H9 (cell line): ENCODE measurements at regions not wholly inside any gene's neighbourhood (a gene's known extent, or its start where the extent isn't known, plus 50 kb on each side); places are given as distances from the start of the nearest gene placed in this dataset.

ENCODE experiments used
- DNase-seq: peaks from one replicate; pipeline ENCODE4 v3.0.0-alpha.2; 2017
- H2AFZ ChIP-seq: one replicate; pipeline ENCODE4 v1.6.1; 2013; ENCODE audit warnings: mild to moderate bottlenecking, low read length, control low read depth, moderate library complexity
- H2AK5ac ChIP-seq: 2 replicates; pipeline ENCODE4 v1.6.1; 2013; ENCODE audit warnings: low read length, control low read depth, mixed read lengths; ENCODE audit not compliant: insufficient read length
- H2BK120ac ChIP-seq: one replicate; pipeline ENCODE4 v1.6.1; 2013; ENCODE audit warnings: low read depth, mild to moderate bottlenecking, low read length, control low read depth, inconsistent platforms; ENCODE audit not compliant: poor library complexity, severe bottlenecking
- H2BK12ac ChIP-seq: 2 replicates; pipeline ENCODE4 v1.6.1; 2013; ENCODE audit warnings: low read length, control low read depth, mixed read lengths, low read depth; ENCODE audit not compliant: insufficient read length
- H2BK15ac ChIP-seq: 2 replicates; pipeline ENCODE4 v1.6.1; 2013; ENCODE audit warnings: low read depth, low read length, control low read depth
- H2BK20ac ChIP-seq: one replicate; pipeline ENCODE4 v1.6.1; 2013; ENCODE audit warnings: low read depth, mild to moderate bottlenecking, low read length, control low read depth, inconsistent platforms; ENCODE audit not compliant: poor library complexity, severe bottlenecking
- H2BK5ac ChIP-seq: 2 replicates; pipeline ENCODE4 v1.6.1; 2013; ENCODE audit warnings: low read length, control low read depth, mixed read lengths; ENCODE audit not compliant: insufficient read length
- H3K14ac ChIP-seq: 2 replicates; pipeline ENCODE4 v1.6.1; 2013; ENCODE audit warnings: low read length, control low read depth; ENCODE audit not compliant: insufficient read depth
- H3K18ac ChIP-seq: 2 replicates; pipeline ENCODE4 v1.6.1; 2013; ENCODE audit warnings: low read depth, mild to moderate bottlenecking, mixed read lengths, low read length, control low read depth; ENCODE audit not compliant: insufficient read length
- H3K23ac ChIP-seq: 2 replicates; pipeline ENCODE4 v1.6.1; 2013; ENCODE audit warnings: low read length, control low read depth, mixed read lengths, low read depth; ENCODE audit not compliant: insufficient read length
- H3K23me2 ChIP-seq: 2 replicates; pipeline ENCODE4 v1.6.1; 2013; ENCODE audit warnings: low read depth, mild to moderate bottlenecking, mixed read lengths, low read length, control low read depth; ENCODE audit not compliant: insufficient read length, poor library complexity, severe bottlenecking
- H3K27ac ChIP-seq: 2 replicates; pipeline ENCODE4 v1.5.1; 2013; ENCODE audit warnings: low read length, control low read depth, mixed read lengths, low read depth; ENCODE audit not compliant: insufficient read length
- H3K27me3 ChIP-seq: 2 replicates; pipeline ENCODE4 v1.6.1; 2013; ENCODE audit warnings: low read length, control low read depth, inconsistent platforms; ENCODE audit not compliant: insufficient read depth
- H3K4ac ChIP-seq: 2 replicates; pipeline ENCODE4 v1.6.1; 2013; ENCODE audit warnings: low read depth, mild to moderate bottlenecking, control low read depth, inconsistent platforms, low read length, moderate library complexity
- H3K4me1 ChIP-seq: 2 replicates; pipeline ENCODE4 v1.6.1; 2013; ENCODE audit warnings: low read length, control low read depth, inconsistent platforms; ENCODE audit not compliant: insufficient read depth
- H3K4me2 ChIP-seq: 2 replicates; pipeline ENCODE4 v1.6.1; 2013; ENCODE audit warnings: low read length, control low read depth, mixed read lengths; ENCODE audit not compliant: insufficient read length, insufficient read depth
- H3K56ac ChIP-seq: 2 replicates; pipeline ENCODE4 v1.6.1; 2013; ENCODE audit warnings: low read depth, mild to moderate bottlenecking, mixed read lengths, low read length, control low read depth; ENCODE audit not compliant: insufficient read length
- H3K79me1 ChIP-seq: 2 replicates; pipeline ENCODE4 v1.6.1; 2013; ENCODE audit warnings: low read depth, mild to moderate bottlenecking, moderate library complexity, low read length, control low read depth, inconsistent platforms; ENCODE audit not compliant: insufficient read depth, poor library complexity, severe bottlenecking
- H3K79me2 ChIP-seq: 2 replicates; pipeline ENCODE4 v1.6.1; 2013; ENCODE audit warnings: low read length, control low read depth, inconsistent platforms; ENCODE audit not compliant: insufficient read depth
- H3K9ac ChIP-seq: 2 replicates; pipeline ENCODE4 v1.6.1; 2013; ENCODE audit warnings: low read length, control low read depth, mixed read lengths; ENCODE audit not compliant: insufficient read length; ENCODE audit errors: extremely low read depth
- H3K9me3 ChIP-seq: one replicate; pipeline ENCODE4 v1.6.1; 2013; ENCODE audit warnings: low read depth, low read length, inconsistent platforms; ENCODE audit not compliant: control insufficient read depth
- H3T11ph ChIP-seq: one replicate; pipeline ENCODE4 v1.6.1; 2013; ENCODE audit warnings: mild to moderate bottlenecking, low read length, control low read depth, inconsistent platforms
- H4K20me1 ChIP-seq: one replicate; pipeline ENCODE4 v1.6.1; 2013; ENCODE audit not compliant: control insufficient read depth, insufficient read length, insufficient read depth
- H4K5ac ChIP-seq: 2 replicates; pipeline ENCODE4 v1.6.1; 2013; ENCODE audit warnings: low read depth, mild to moderate bottlenecking, mixed read lengths, low read length, control low read depth; ENCODE audit not compliant: insufficient read length
- H4K8ac ChIP-seq: replicated peaks from 2 replicates; pipeline ENCODE4 v1.6.1; 2013; ENCODE audit warnings: low read length, control low read depth, mixed read lengths, low read depth; ENCODE audit not compliant: insufficient read length
- H4K91ac ChIP-seq: 2 replicates; pipeline ENCODE4 v1.6.1; 2013; ENCODE audit warnings: low read depth, mild to moderate bottlenecking, moderate library complexity, mixed read lengths, low read length, control low read depth; ENCODE audit not compliant: insufficient read length
- H3K27ac Mint-ChIP-seq, 3 experiments: 2 replicates in 2 of 3; 3 replicates in 1 of 3; pipeline ENCODE4 v1.8.0; 2020 to 2021; ENCODE audit warnings: mixed read lengths in 3 of 3, mild to moderate bottlenecking in 1 of 3, moderate library complexity in 1 of 3
- H3K27me3 Mint-ChIP-seq: 2 replicates; pipeline ENCODE4 v1.8.0; 2021; ENCODE audit warnings: low read depth, mild to moderate bottlenecking, moderate library complexity, mixed read lengths
- H3K36me3 Mint-ChIP-seq, 3 experiments: 2 replicates in 2 of 3; 3 replicates in 1 of 3; pipeline ENCODE4 v1.8.0; 2020 to 2021; ENCODE audit warnings: low read depth in 3 of 3, mixed read lengths in 3 of 3; ENCODE audit not compliant: insufficient read depth in 1 of 3
- H3K4me1 Mint-ChIP-seq, 2 experiments: 2 replicates each; pipeline ENCODE4 v1.8.0; 2020; ENCODE audit warnings: mixed read lengths in 2 of 2
- H3K4me3 Mint-ChIP-seq, 2 experiments: 2 replicates in 1 of 2; 3 replicates in 1 of 2; pipeline ENCODE4 v1.8.0; 2020 to 2021; ENCODE audit warnings: mild to moderate bottlenecking in 2 of 2, mixed read lengths in 2 of 2, moderate library complexity in 1 of 2
- H3K9me3 Mint-ChIP-seq, 2 experiments: 2 replicates in 1 of 2; 3 replicates in 1 of 2; pipeline ENCODE4 v1.8.0; 2020; ENCODE audit warnings: mild to moderate bottlenecking in 2 of 2, mixed read lengths in 2 of 2, moderate library complexity in 1 of 2
- WGBS: extraction: QIAGEN DNeasy Blood & Tissue Kit; methylation state at CpG from one replicate; pipeline ENCODE4 v1.1.7; 2013; ENCODE audit warnings: missing lambda C conversion rate, low lambda C conversion rate, mixed read lengths; ENCODE audit not compliant: insufficient read length; ENCODE audit errors: extremely low coverage; 5-methylcytosine and 5-hydroxymethylcytosine counted together
- TF ChIP-seq, protein P1 (sequence below): fragments of 200-600 bp; sonication (generic); conservative IDR thresholded peaks from 3 replicates; pipeline ENCODE4 v1.8.0; 2021; ENCODE audit warnings: antibody characterized with exemption, mild to moderate bottlenecking

DNA sequence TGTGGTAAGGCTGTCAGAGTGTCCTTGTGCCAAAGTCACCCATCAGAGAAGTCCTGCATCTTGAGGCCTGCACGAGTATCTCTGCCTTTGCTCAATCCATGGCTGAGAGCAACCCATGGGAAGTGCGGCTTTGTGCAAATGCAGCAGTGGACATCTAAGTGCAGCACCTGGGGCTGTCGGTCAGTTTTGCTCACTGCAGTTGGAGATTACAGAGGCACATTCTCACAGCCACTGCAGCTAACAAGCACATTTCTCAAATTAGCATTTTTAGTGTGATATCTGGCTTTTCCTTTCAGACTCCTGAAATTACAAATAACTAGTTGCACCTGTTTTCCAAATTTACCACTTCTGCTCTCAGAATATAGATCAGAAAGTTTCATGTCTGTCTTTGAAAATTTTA is 81.5 kb upstream of the DAZL start:
- Histone ChIP-seq H3K27me3 (no peaks in the 10 kb centered on the region), H2BK20ac (no peak overlapping the region), H3K4me1 (0 out of 2 replicates have a peak, but pooled peaks cover 3% of the 10 kb centered on the region), H2BK120ac (no peak overlapping the region), H3K23ac (no peak overlapping the region), H3K79me1 (no peaks in the 10 kb centered on the region), H4K5ac (no peak overlapping the region), H3K27ac (peak overlapping the region; percentile 35), H3K18ac (no peak overlapping the region), H2AFZ (no peak overlapping the region), H2BK12ac (no peak overlapping the region), H3K4ac (no peak overlapping the region), H2BK5ac (no peak overlapping the region), H3K9ac (no peak overlapping the region), H3K79me2 (no peaks in the 10 kb centered on the region), H3T11ph (no peak overlapping the region), H3K23me2 (no peaks in the 10 kb centered on the region), H4K8ac (no peak overlapping the region), H3K14ac (no peak overlapping the region), H2BK15ac (no peak overlapping the region), H3K9me3 (peaks cover 19% of the 10 kb centered on the region), H2AK5ac (no peak overlapping the region), H3K4me2 (no peak overlapping the region), H4K91ac (no peak overlapping the region), H3K56ac (no peak overlapping the region), H4K20me1 (no peaks in the 10 kb centered on the region)
- Mint-ChIP-seq H3K36me3 (peaks cover 45 to 88% (median 79%) of the 10 kb centered on the region in 3 experiments), H3K4me1 (peaks cover 15 to 25% of the 10 kb centered on the region in 2 experiments), H3K4me3 (no peak overlapping the region), H3K9me3 (peaks cover 70 to 79% of the 10 kb centered on the region in 2 experiments), H3K27ac (peak overlapping the region; percentile 77 to 92 (median 88)), H3K27me3 (no peaks in the 10 kb centered on the region)
- no CpG with 5 or more reads among the region's 3 CpGs for WGBS
- DNase-seq: no peak
- TF ChIP-seq, protein P1, sequence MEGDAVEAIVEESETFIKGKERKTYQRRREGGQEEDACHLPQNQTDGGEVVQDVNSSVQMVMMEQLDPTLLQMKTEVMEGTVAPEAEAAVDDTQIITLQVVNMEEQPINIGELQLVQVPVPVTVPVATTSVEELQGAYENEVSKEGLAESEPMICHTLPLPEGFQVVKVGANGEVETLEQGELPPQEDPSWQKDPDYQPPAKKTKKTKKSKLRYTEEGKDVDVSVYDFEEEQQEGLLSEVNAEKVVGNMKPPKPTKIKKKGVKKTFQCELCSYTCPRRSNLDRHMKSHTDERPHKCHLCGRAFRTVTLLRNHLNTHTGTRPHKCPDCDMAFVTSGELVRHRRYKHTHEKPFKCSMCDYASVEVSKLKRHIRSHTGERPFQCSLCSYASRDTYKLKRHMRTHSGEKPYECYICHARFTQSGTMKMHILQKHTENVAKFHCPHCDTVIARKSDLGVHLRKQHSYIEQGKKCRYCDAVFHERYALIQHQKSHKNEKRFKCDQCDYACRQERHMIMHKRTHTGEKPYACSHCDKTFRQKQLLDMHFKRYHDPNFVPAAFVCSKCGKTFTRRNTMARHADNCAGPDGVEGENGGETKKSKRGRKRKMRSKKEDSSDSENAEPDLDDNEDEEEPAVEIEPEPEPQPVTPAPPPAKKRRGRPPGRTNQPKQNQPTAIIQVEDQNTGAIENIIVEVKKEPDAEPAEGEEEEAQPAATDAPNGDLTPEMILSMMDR: no peak
